SK-N-SH treated with all-trans-retinoic acid at 6 μM for 48 hours (cell line): ENCODE measurements at regions not wholly inside any gene's neighbourhood (a gene's known extent, or its start where the extent isn't known, plus 50 kb on each side); places are given as distances from the start of the nearest gene placed in this dataset.

Experiments used
- ATAC-seq: fragments of 200-7000 bp; cut with Tn5 transposase; 3 replicates; pipeline ENCODE4 v1.9.1; 2020; ENCODE audit warnings: mild to moderate bottlenecking, moderate library complexity
- ARNTL ChIP-seq: fragments of 450-650 bp; formaldehyde crosslinking; IDR thresholded peaks from 2 replicates; pipeline ENCODE4 v1.5.0; 2020; ENCODE audit warnings: low read depth, mild to moderate bottlenecking, moderate library complexity, borderline replicate concordance
- BACH2 ChIP-seq: fragments of 250-450 bp; sonication (Bioruptor Pico); IDR thresholded peaks from 2 replicates; pipeline ENCODE4 v1.9.0; 2021; ENCODE audit warnings: mild to moderate bottlenecking, borderline replicate concordance
- CSDC2 ChIP-seq: fragments of 250-450 bp; sonication (Bioruptor Pico); IDR thresholded peaks from 2 replicates; pipeline ENCODE4 v1.5.0; 2020; ENCODE audit warnings: mild to moderate bottlenecking, moderate library complexity
- ESRRG ChIP-seq: fragments of 250-450 bp; sonication (Bioruptor Pico); IDR thresholded peaks from 2 replicates; pipeline ENCODE4 v1.6.1; 2021; ENCODE audit warnings: mild to moderate bottlenecking
- GLIS3 ChIP-seq: fragments of 250-450 bp; sonication (Bioruptor Pico); IDR thresholded peaks from 2 replicates; pipeline ENCODE4 v1.5.0; 2020; ENCODE audit warnings: mild to moderate bottlenecking, moderate library complexity
- ISL1 ChIP-seq: fragments of 250-450 bp; sonication (Bioruptor Pico); IDR thresholded peaks from 2 replicates; pipeline ENCODE4 v2.1.2; 2022; ENCODE audit warnings: mild to moderate bottlenecking, moderate library complexity
- OSR1 ChIP-seq: fragments of 250-450 bp; sonication (Bioruptor Pico); IDR thresholded peaks from 2 replicates; pipeline ENCODE4 v1.8.0; 2022; ENCODE audit warnings: moderate library complexity, mild to moderate bottlenecking, inconsistent platforms
- PATZ1 ChIP-seq: fragments of 250-450 bp; sonication (Bioruptor Pico); IDR thresholded peaks from 2 replicates; pipeline ENCODE4 v1.8.0; 2020; ENCODE audit warnings: mild to moderate bottlenecking, moderate library complexity, borderline replicate concordance
- PPARA ChIP-seq: fragments of 250-450 bp; sonication (Bioruptor Pico); IDR thresholded peaks from 2 replicates; pipeline ENCODE4 v1.5.0; 2020; ENCODE audit warnings: mild to moderate bottlenecking, borderline replicate concordance
- RARB ChIP-seq: fragments of 250-450 bp; sonication (Bioruptor Pico); IDR thresholded peaks from 2 replicates; pipeline ENCODE4 v1.8.0; 2021; ENCODE audit warnings: mild to moderate bottlenecking, moderate library complexity
- SNAI2 ChIP-seq: fragments of 250-450 bp; sonication (Bioruptor Pico); IDR thresholded peaks from 2 replicates; pipeline ENCODE4 v1.5.0; 2020; ENCODE audit warnings: mild to moderate bottlenecking, moderate library complexity
- TCF4 ChIP-seq: fragments of 250-450 bp; sonication (Bioruptor Pico); IDR thresholded peaks from 2 replicates; pipeline ENCODE4 v1.8.0; 2021; ENCODE audit warnings: mild to moderate bottlenecking, moderate library complexity, borderline replicate concordance
- TOX ChIP-seq: fragments of 250-450 bp; sonication (Bioruptor Pico); IDR thresholded peaks from 2 replicates; pipeline ENCODE4 v1.8.0; 2021; ENCODE audit warnings: mild to moderate bottlenecking, moderate library complexity, borderline replicate concordance
- ZC3H10 ChIP-seq: fragments of 250-450 bp; sonication (Bioruptor Pico); IDR thresholded peaks from 2 replicates; pipeline ENCODE4 v1.5.1; 2021; ENCODE audit warnings: mild to moderate bottlenecking, moderate library complexity
- ZFP30 ChIP-seq: fragments of 450-650 bp; formaldehyde crosslinking; IDR thresholded peaks from 2 replicates; pipeline ENCODE4 v1.5.0; 2022; ENCODE audit warnings: mild to moderate bottlenecking, moderate library complexity
- ZNF565 ChIP-seq: fragments of 450-650 bp; formaldehyde crosslinking; conservative IDR thresholded peaks from 2 replicates; pipeline ENCODE4 v1.5.0; 2020; ENCODE audit warnings: low read depth, mild to moderate bottlenecking, moderate library complexity
- ZNF70 ChIP-seq: fragments of 450-650 bp; formaldehyde crosslinking; IDR thresholded peaks from 2 replicates; pipeline ENCODE4 v1.5.0; 2020; ENCODE audit warnings: mild to moderate bottlenecking, moderate library complexity
- ZNF8 ChIP-seq: fragments of 450-650 bp; formaldehyde crosslinking; IDR thresholded peaks from 2 replicates; pipeline ENCODE4 v1.5.0; 2020; ENCODE audit warnings: mild to moderate bottlenecking, moderate library complexity
- TF ChIP-seq, protein P1 (sequence below): fragments of 250-450 bp; sonication (Bioruptor Pico); IDR thresholded peaks from 2 replicates; pipeline ENCODE4 v1.8.0; 2021; ENCODE audit warnings: low read depth, mild to moderate bottlenecking, moderate library complexity, borderline replicate concordance
- TF ChIP-seq, protein P2 (sequence below): fragments of 250-450 bp; sonication (Bioruptor Pico); IDR thresholded peaks from 2 replicates; pipeline ENCODE4 v1.5.1; 2020; ENCODE audit warnings: low read depth, mild to moderate bottlenecking, moderate library complexity
- TF ChIP-seq, protein P3 (sequence below): fragments of 250-450 bp; sonication (Bioruptor Pico); IDR thresholded peaks from 2 replicates; pipeline ENCODE4 v1.5.0; 2020; ENCODE audit warnings: mild to moderate bottlenecking, moderate library complexity

- no peak for ATAC-seq
- TF ChIP-seq, protein P1, sequence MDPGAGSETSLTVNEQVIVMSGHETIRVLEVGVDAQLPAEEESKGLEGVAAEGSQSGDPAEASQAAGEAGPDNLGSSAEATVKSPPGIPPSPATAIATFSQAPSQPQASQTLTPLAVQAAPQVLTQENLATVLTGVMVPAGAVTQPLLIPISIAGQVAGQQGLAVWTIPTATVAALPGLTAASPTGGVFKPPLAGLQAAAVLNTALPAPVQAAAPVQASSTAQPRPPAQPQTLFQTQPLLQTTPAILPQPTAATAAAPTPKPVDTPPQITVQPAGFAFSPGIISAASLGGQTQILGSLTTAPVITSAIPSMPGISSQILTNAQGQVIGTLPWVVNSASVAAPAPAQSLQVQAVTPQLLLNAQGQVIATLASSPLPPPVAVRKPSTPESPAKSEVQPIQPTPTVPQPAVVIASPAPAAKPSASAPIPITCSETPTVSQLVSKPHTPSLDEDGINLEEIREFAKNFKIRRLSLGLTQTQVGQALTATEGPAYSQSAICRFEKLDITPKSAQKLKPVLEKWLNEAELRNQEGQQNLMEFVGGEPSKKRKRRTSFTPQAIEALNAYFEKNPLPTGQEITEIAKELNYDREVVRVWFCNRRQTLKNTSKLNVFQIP (CRISPR knock-in tag) = no peak
- TF ChIP-seq ISL1 (CRISPR knock-in tag) (no peak), GLIS3 (no peak), ZNF70 (CRISPR knock-in tag) (no peak), PATZ1 (CRISPR knock-in tag) (no peak), ZNF565 (CRISPR knock-in tag) (no peak), ESRRG (CRISPR knock-in tag) (no peak), OSR1 (CRISPR knock-in tag) (no peak)
- TF ChIP-seq, protein P2, sequence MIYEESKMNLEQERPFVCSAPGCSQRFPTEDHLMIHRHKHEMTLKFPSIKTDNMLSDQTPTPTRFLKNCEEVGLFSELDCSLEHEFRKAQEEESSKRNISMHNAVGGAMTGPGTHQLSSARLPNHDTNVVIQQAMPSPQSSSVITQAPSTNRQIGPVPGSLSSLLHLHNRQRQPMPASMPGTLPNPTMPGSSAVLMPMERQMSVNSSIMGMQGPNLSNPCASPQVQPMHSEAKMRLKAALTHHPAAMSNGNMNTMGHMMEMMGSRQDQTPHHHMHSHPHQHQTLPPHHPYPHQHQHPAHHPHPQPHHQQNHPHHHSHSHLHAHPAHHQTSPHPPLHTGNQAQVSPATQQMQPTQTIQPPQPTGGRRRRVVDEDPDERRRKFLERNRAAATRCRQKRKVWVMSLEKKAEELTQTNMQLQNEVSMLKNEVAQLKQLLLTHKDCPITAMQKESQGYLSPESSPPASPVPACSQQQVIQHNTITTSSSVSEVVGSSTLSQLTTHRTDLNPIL (CRISPR knock-in tag) = no peak
These were observed 791.1 kb upstream of the SOX11 start for GRCh38 chr2:4900861-4901770.

DNA sequence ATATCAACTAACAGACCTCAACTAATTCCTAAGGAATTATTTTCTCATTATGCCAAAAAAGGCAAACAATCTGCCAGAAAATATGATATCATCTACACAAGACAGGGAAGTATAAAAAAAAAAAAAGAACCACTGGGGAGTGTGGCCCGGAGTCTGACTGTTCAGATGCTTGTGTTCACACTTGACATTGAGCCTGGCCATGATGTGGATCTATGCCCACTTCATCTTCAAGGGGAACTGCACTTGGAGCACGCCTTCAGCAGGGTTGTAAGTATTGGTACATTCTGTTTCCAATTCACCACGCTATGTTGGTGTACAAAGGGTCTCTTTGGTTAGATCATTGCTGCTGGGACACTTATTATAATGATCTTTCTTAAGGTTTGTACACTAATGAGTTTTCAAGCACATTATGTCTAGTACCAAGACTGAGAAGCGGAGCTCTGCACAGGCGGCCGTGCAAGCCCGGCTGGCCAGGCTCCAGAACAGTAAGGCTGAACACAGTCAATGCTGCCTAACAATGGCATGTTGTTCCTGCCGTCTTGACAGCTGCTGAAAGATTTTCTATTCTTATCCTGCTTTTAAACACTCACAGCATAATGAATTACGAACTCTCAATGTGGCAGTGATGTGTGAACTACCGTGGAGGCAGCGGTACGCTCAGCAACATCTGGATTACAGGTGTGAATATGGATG, 788.4 kb upstream of the SOX11 start:
- TF ChIP-seq TCF4 (no peak), ISL1 (CRISPR knock-in tag) (no peak), ZNF565 (CRISPR knock-in tag) (no peak), GLIS3 (no peak), ESRRG (CRISPR knock-in tag) (no peak), TOX (CRISPR knock-in tag) (no peak), ARNTL (no peak), BACH2 (CRISPR knock-in tag) (no peak), ZC3H10 (CRISPR knock-in tag) (no peak)
- TF ChIP-seq, protein P2 (CRISPR knock-in tag) = no peak
- TF ChIP-seq, protein P3, sequence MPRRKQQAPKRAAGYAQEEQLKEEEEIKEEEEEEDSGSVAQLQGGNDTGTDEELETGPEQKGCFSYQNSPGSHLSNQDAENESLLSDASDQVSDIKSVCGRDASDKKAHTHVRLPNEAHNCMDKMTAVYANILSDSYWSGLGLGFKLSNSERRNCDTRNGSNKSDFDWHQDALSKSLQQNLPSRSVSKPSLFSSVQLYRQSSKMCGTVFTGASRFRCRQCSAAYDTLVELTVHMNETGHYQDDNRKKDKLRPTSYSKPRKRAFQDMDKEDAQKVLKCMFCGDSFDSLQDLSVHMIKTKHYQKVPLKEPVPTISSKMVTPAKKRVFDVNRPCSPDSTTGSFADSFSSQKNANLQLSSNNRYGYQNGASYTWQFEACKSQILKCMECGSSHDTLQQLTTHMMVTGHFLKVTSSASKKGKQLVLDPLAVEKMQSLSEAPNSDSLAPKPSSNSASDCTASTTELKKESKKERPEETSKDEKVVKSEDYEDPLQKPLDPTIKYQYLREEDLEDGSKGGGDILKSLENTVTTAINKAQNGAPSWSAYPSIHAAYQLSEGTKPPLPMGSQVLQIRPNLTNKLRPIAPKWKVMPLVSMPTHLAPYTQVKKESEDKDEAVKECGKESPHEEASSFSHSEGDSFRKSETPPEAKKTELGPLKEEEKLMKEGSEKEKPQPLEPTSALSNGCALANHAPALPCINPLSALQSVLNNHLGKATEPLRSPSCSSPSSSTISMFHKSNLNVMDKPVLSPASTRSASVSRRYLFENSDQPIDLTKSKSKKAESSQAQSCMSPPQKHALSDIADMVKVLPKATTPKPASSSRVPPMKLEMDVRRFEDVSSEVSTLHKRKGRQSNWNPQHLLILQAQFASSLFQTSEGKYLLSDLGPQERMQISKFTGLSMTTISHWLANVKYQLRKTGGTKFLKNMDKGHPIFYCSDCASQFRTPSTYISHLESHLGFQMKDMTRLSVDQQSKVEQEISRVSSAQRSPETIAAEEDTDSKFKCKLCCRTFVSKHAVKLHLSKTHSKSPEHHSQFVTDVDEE (CRISPR knock-in tag) = no peak
- no peak for ATAC-seq

GRCh38 chr2:4908461-4908860, 783.7 kb upstream of the SOX11 start:
- TF ChIP-seq ESRRG (CRISPR knock-in tag) (no peak), ZFP30 (CRISPR knock-in tag) (no peak), RARB (CRISPR knock-in tag) (no peak), ZNF70 (CRISPR knock-in tag) (no peak), PPARA (CRISPR knock-in tag) (no peak), ISL1 (CRISPR knock-in tag) (no peak), SNAI2 (CRISPR knock-in tag) (no peak), ZNF565 (CRISPR knock-in tag) (no peak), CSDC2 (CRISPR knock-in tag) (no peak), ZNF8 (CRISPR knock-in tag) (no peak)
- TF ChIP-seq, protein P1 (CRISPR knock-in tag) = no peak

More at GRCh38 chr2:4908461-4908860, 783.7 kb upstream of the SOX11 start:
- ATAC-seq = no peak
